Mesenchymal stem cell (in vitro differentiated cells and primary cell): ENCODE measurements at regions not wholly inside any gene's neighbourhood (a gene's known extent, or its start where the extent isn't known, plus 50 kb on each side); places are given as distances from the start of the nearest gene placed in this dataset.

Experiments used
- DNase-seq: peaks from one replicate; pipeline ENCODE4 v3.0.0-alpha.2; 2013
- H2AFZ ChIP-seq: one replicate; pipeline ENCODE4 v1.6.1; 2013; ENCODE audit warnings: low read depth, mild to moderate bottlenecking, control low read depth, inconsistent platforms, low read length, moderate library complexity
- H2AK5ac ChIP-seq: 2 replicates; pipeline ENCODE4 v1.6.1; 2013; ENCODE audit warnings: low read length, moderate library complexity, mild to moderate bottlenecking, inconsistent platforms; ENCODE audit not compliant: severe bottlenecking
- H2BK120ac ChIP-seq: one replicate; pipeline ENCODE4 v1.6.1; 2013; ENCODE audit warnings: low read depth, mild to moderate bottlenecking, inconsistent platforms, low read length, moderate library complexity
- H2BK12ac ChIP-seq, 2 experiments: one replicate each; pipeline ENCODE4 v1.6.1; 2013; ENCODE audit warnings: inconsistent platforms in 2 of 2, low read length in 2 of 2, mild to moderate bottlenecking in 2 of 2, moderate library complexity in 2 of 2, control low read depth in 1 of 2
- H2BK15ac ChIP-seq: one replicate; pipeline ENCODE4 v1.6.1; 2013; ENCODE audit warnings: mild to moderate bottlenecking, low read depth, inconsistent platforms; ENCODE audit not compliant: poor library complexity, severe bottlenecking
- H2BK5ac ChIP-seq: 2 replicates; pipeline ENCODE4 v1.6.1; 2013; ENCODE audit warnings: low read depth, mild to moderate bottlenecking, low read length, control low read depth, inconsistent platforms; ENCODE audit not compliant: poor library complexity, severe bottlenecking
- H3K14ac ChIP-seq, 2 experiments: one replicate each; pipeline ENCODE4 v1.6.1; 2013; ENCODE audit warnings: inconsistent platforms in 2 of 2, low read length in 2 of 2, control low read depth in 1 of 2, mild to moderate bottlenecking in 1 of 2, moderate library complexity in 1 of 2
- H3K18ac ChIP-seq, 2 experiments: one replicate each; pipeline ENCODE4 v1.6.1; 2013; ENCODE audit warnings: inconsistent platforms in 2 of 2, low read length in 2 of 2, control low read depth in 1 of 2, low read depth in 1 of 2, mild to moderate bottlenecking in 1 of 2
- H3K23ac ChIP-seq, 2 experiments: one replicate each; pipeline ENCODE4 v1.6.1; 2013; ENCODE audit warnings: inconsistent platforms in 2 of 2, low read length in 2 of 2, mild to moderate bottlenecking in 2 of 2, moderate library complexity in 2 of 2, control low read depth in 1 of 2
- H3K27ac ChIP-seq: 2 replicates; pipeline ENCODE4 v1.5.1; 2013; ENCODE audit warnings: mild to moderate bottlenecking, moderate library complexity, low read length, control low read depth, inconsistent platforms; ENCODE audit not compliant: poor library complexity, severe bottlenecking
- H3K27me3 ChIP-seq, 2 experiments: 2 replicates each; pipeline versions ENCODE4 v1.6.1 to v1.7.0; 2013; ENCODE audit warnings: low read length in 2 of 2, mild to moderate bottlenecking in 2 of 2, moderate library complexity in 2 of 2, control low read depth in 1 of 2, inconsistent platforms in 1 of 2; ENCODE audit not compliant: control insufficient read depth in 1 of 2, insufficient read depth in 1 of 2
- H3K36me3 ChIP-seq, 2 experiments: 2 replicates each; pipeline versions ENCODE4 v1.6.1 to v1.7.0; 2013; ENCODE audit warnings: low read length in 2 of 2, control low read depth in 1 of 2, inconsistent platforms in 1 of 2, low read depth in 1 of 2, mild to moderate bottlenecking in 1 of 2; ENCODE audit not compliant: insufficient read depth in 2 of 2, control insufficient read depth in 1 of 2
- H3K4ac ChIP-seq, 2 experiments: one replicate each; pipeline ENCODE4 v1.6.1; 2013; ENCODE audit warnings: inconsistent platforms in 2 of 2, low read length in 2 of 2, mild to moderate bottlenecking in 2 of 2, moderate library complexity in 2 of 2, control low read depth in 1 of 2, low read depth in 1 of 2
- H3K4me1 ChIP-seq: 2 replicates; pipeline ENCODE4 v1.6.1; 2013; ENCODE audit warnings: low read depth, low read length, control low read depth; ENCODE audit not compliant: control insufficient read depth, insufficient read depth
- H3K4me2 ChIP-seq: 2 replicates; pipeline ENCODE4 v1.6.1; 2013; ENCODE audit warnings: low read length, mild to moderate bottlenecking, inconsistent platforms; ENCODE audit not compliant: poor library complexity, severe bottlenecking
- H3K4me3 ChIP-seq, 2 experiments: 2 replicates each; pipeline versions ENCODE4 v1.5.1 to v1.7.0; 2013; ENCODE audit warnings: low read length in 2 of 2, mild to moderate bottlenecking in 2 of 2, control low read depth in 1 of 2, low read depth in 1 of 2; ENCODE audit not compliant: insufficient read depth in 1 of 2
- H3K79me1 ChIP-seq: replicated peaks from 2 replicates; pipeline ENCODE4 v1.6.1; 2013; ENCODE audit warnings: mild to moderate bottlenecking, control low read depth, low read length, inconsistent platforms; ENCODE audit not compliant: poor library complexity, severe bottlenecking
- H3K9ac ChIP-seq: 2 replicates; pipeline ENCODE4 v1.7.0; 2013; ENCODE audit warnings: mild to moderate bottlenecking, low read length, moderate library complexity
- H3K9me3 ChIP-seq: 2 replicates; pipeline ENCODE4 v1.7.0; 2013; ENCODE audit warnings: mild to moderate bottlenecking, low read length; ENCODE audit not compliant: control insufficient read depth
- H4K8ac ChIP-seq: one replicate; pipeline ENCODE4 v1.6.1; 2013; ENCODE audit warnings: inconsistent platforms, mild to moderate bottlenecking, low read length, moderate library complexity
- H4K91ac ChIP-seq: one replicate; pipeline ENCODE4 v1.6.1; 2013; ENCODE audit warnings: mild to moderate bottlenecking, low read length, inconsistent platforms
- WGBS: methylation state at CpG from one replicate; pipeline ENCODE4 v1.1.7; 2013; ENCODE audit warnings: mixed read lengths; 5-methylcytosine and 5-hydroxymethylcytosine counted together

DNA sequence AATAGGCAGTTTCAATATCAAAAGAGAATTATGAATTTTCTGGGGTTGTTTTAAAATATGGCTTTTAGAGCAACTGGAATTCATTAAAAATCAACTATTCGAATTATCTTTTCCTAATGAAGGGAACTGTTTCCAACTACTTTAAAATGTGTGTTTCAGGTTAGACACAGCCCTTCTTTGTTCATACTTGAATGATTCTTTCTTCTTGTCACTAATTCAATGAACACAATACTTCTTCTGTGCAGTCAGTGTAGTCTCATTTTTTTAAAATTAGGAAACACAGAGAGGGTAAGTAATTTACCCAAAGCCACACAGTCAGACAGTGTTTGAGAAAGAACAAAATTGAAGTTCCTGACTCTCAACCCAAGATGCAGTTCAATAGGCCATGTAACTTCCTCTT is 414.0 kb downstream of the CCDC91 start:
- no peak overlapping the region for H3K23ac ChIP-seq
- H3K4me1 ChIP-seq = no peaks in the 10 kb centered on the region
- H3K9ac ChIP-seq = no peak overlapping the region
- no CpG with 5 or more reads among the region's 1 CpG for WGBS
- H3K36me3 ChIP-seq = no peaks in the 10 kb centered on the region
- no peak overlapping the region for H4K91ac ChIP-seq
- no peak overlapping the region for H2BK12ac ChIP-seq
- no peak overlapping the region for H2BK5ac ChIP-seq
- no peak overlapping the region for H3K4me2 ChIP-seq
- no peak overlapping the region for H2BK15ac ChIP-seq
- H3K14ac ChIP-seq = no peak overlapping the region
- no peak overlapping the region for H2BK120ac ChIP-seq
- DNase-seq = no peak
- H3K27ac ChIP-seq = no peak overlapping the region
- no peak overlapping the region for H2AK5ac ChIP-seq
- H4K8ac ChIP-seq = no peak overlapping the region
- no peak overlapping the region for H3K18ac ChIP-seq
- H3K9me3 ChIP-seq = peaks cover 44% of the 10 kb centered on the region
- H2AFZ ChIP-seq = no peak overlapping the region
- no peak overlapping the region for H3K4ac ChIP-seq
- no peaks in the 10 kb centered on the region for H3K27me3 ChIP-seq
- H3K79me1 ChIP-seq = no peaks in the 10 kb centered on the region
- no peak overlapping the region for H3K4me3 ChIP-seq

DNA sequence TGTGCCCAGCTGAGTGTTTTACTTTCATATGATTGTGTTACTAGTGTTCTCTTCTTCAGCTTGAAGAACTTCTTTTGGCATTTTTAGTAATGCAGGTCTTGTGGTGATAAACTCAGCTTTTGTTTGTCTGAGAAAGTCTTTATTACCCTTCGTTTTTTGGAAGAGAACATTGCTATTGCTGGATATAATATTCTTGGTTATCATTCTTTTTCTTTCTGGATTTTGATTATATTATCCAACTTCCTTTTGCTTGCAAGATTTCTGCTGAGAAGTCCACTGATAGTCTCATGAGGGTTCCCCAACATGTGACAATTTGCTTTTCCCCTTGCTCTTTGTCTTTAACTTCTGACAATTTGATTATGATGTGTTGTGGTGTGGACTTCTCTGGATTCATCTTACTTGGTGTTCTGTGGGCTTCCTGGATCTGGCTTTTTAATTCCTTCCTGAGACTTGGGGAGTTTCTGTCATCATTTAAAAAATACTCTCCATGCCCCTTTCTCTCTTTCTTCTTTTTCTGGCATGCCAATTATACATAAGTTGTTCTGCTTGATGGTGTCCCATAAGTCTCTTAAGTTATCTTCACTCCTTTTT is 416.8 kb downstream of the CCDC91 start:
- Histone ChIP-seq H3K27me3 (no peaks in the 10 kb centered on the region), H4K91ac (no peak overlapping the region), H3K4me2 (no peak overlapping the region), H3K36me3 (no peaks in the 10 kb centered on the region), H3K9ac (no peak overlapping the region), H3K4me1 (no peaks in the 10 kb centered on the region), H2AFZ (no peak overlapping the region), H3K14ac (no peak overlapping the region), H2BK120ac (no peak overlapping the region), H3K9me3 (peaks cover 47% of the 10 kb centered on the region), H2BK5ac (no peak overlapping the region), H2BK12ac (no peak overlapping the region), H3K79me1 (no peaks in the 10 kb centered on the region), H3K27ac (no peak overlapping the region), H2AK5ac (no peak overlapping the region), H3K18ac (no peak overlapping the region), H3K4ac (no peak overlapping the region), H3K23ac (no peak overlapping the region), H3K4me3 (peak overlapping the region in 1 of 2 experiments; percentile 48), H2BK15ac (no peak overlapping the region), H4K8ac (no peak overlapping the region)
- DNase-seq = no peak
- no CpG with 5 or more reads among the region's 1 CpG for WGBS

DNA sequence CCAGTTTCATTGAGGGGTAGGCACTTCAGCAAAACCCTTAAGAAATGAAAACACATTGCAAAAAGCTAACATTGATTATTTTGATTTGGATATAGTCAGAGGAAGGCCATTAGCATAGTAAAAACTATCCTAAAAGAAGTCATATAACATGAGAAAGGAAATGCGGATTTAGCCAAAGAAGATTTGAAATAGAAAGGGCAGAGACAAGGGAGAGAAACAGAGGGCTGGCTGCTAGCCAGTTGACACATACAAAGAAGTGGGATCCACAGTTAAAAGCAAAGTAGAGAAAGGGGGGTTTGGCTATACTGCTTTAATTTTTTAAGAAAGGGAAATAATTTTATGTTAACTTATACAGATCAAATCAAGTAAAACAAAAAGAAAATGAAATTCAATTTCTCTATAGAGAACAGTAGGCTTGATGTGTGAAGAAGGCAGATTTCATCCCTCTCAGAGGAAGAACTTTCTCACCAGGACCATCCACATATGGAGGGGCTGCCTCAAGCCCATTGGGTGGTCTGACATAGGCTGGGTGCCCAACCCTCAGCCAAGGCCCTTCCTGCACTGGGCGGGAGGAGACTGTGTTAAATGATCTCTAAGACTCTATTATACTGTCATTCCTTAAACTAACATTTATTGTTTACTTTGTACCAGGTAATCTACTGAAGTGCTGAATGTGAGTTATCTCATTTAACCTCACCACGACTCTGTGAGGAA is 420.3 kb downstream of the CCDC91 start:
- Histone ChIP-seq H3K9ac (peak overlapping the region; percentile 71), H3K14ac (no peak overlapping the region), H3K23ac (no peak overlapping the region), H3K27ac (no peak overlapping the region), H3K79me1 (no peaks in the 10 kb centered on the region), H2AK5ac (no peak overlapping the region), H3K4ac (no peak overlapping the region), H4K91ac (no peak overlapping the region), H4K8ac (no peak overlapping the region), H3K9me3 (peaks cover 39% of the 10 kb centered on the region), H3K4me3 (no peak overlapping the region), H2BK15ac (no peak overlapping the region), H2BK120ac (no peak overlapping the region), H3K18ac (no peak overlapping the region), H3K36me3 (no peaks in the 10 kb centered on the region), H3K27me3 (no peaks in the 10 kb centered on the region), H3K4me1 (no peaks in the 10 kb centered on the region), H2BK12ac (no peak overlapping the region), H2BK5ac (no peak overlapping the region), H3K4me2 (no peak overlapping the region), H2AFZ (no peak overlapping the region)
- 85% methylated on average over 1 of the region's 3 CpGs for WGBS
- DNase-seq = no peak

DNA sequence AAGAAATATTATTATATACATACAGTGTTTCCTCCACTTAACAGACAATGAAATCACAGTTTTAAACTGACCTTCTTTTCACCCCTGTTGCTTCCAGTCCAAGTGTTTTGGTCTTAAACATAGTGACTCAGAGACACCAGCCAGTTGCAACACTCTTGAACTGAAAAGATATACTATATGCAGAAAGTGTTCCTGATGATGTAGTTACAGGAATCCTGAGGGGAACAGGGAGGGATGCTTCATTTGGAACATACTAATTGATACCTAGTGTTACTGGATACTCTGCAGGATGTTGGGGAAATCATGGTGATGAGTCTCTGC is 420.8 kb downstream of the CCDC91 start:
- Histone ChIP-seq H3K18ac (no peak overlapping the region), H2BK120ac (no peak overlapping the region), H2BK15ac (no peak overlapping the region), H3K9me3 (peaks cover 36% of the 10 kb centered on the region), H2AK5ac (no peak overlapping the region), H3K14ac (no peak overlapping the region), H3K27ac (no peak overlapping the region), H3K36me3 (no peaks in the 10 kb centered on the region), H2BK5ac (no peak overlapping the region), H3K4me1 (no peaks in the 10 kb centered on the region), H2AFZ (no peak overlapping the region), H3K79me1 (no peaks in the 10 kb centered on the region), H3K4ac (no peak overlapping the region), H4K91ac (no peak overlapping the region), H3K23ac (no peak overlapping the region), H2BK12ac (no peak overlapping the region), H3K4me2 (no peak overlapping the region), H3K4me3 (no peak overlapping the region), H3K27me3 (no peaks in the 10 kb centered on the region), H3K9ac (peak overlapping the region; percentile 71), H4K8ac (no peak overlapping the region)
- DNase-seq = peak; percentile 85
